Cardiac muscle cell (in vitro differentiated cells and primary cell): ENCODE measurements at regions not wholly inside any gene's neighbourhood (a gene's known extent, or its start where the extent isn't known, plus 50 kb on each side); places are given as distances from the start of the nearest gene placed in this dataset.

ENCODE experiments used
- DNase-seq, 2 donors: peaks; one replicate each; pipeline versions ENCODE4 v3.0.0 to v3.0.0-alpha.2; 2010 to 2017; ENCODE audit warnings: low read depth in 1 of 2, low spot score in 1 of 2
- H3K27ac ChIP-seq: fragments of 200-600 bp; sonication (generic); 2 replicates; pipeline ENCODE4 v1.5.1; 2016
- H3K27me3 ChIP-seq: fragments of 200-600 bp; sonication (generic); 2 replicates; pipeline ENCODE4 v1.6.0; 2016; ENCODE audit warnings: control low read depth
- H3K36me3 ChIP-seq: fragments of 200-600 bp; sonication (generic); 2 replicates; pipeline ENCODE4 v1.5.1; 2016; ENCODE audit warnings: control low read depth
- H3K4me1 ChIP-seq: fragments of 200-600 bp; sonication (generic); 2 replicates; pipeline ENCODE4 v1.8.1; 2017; ENCODE audit warnings: low read depth, mild to moderate bottlenecking, mixed run types
- H3K4me3 ChIP-seq: fragments of 200-600 bp; sonication (generic); 2 replicates; pipeline ENCODE4 v1.5.1; 2016; ENCODE audit warnings: mild to moderate bottlenecking
- H3K9me3 ChIP-seq: fragments of 200-600 bp; sonication (generic); 2 replicates; pipeline ENCODE4 v1.5.1; 2017; ENCODE audit warnings: low read depth, mild to moderate bottlenecking, control low read depth
- CTCF ChIP-seq: IDR thresholded peaks from 2 replicates; pipeline ENCODE4 v1.5.1; 2012; ENCODE audit warnings: low read depth, mild to moderate bottlenecking, low read length

GRCh38 chr18:77833807-77834206 is 584.2 kb downstream of the GALR1 start:
- no peak for DNase-seq
- Histone ChIP-seq H3K27ac (no peak overlapping the region), H3K9me3 (no peaks in the 10 kb centered on the region), H3K27me3 (peaks cover 3% of the 10 kb centered on the region), H3K4me3 (no peak overlapping the region), H3K36me3 (no peaks in the 10 kb centered on the region), H3K4me1 (no peaks in the 10 kb centered on the region)
- TF ChIP-seq CTCF: no peak

GRCh38 chr18:77851802-77852201 is 602.2 kb downstream of the GALR1 start:
- Histone ChIP-seq H3K4me1 (no peaks in the 10 kb centered on the region), H3K27ac (no peak overlapping the region), H3K36me3 (no peaks in the 10 kb centered on the region), H3K9me3 (no peaks in the 10 kb centered on the region), H3K27me3 (no peaks in the 10 kb centered on the region), H3K4me3 (no peak overlapping the region)
- no peak for DNase-seq
- TF ChIP-seq CTCF: no peak

- no peaks in the 10 kb centered on the region for H3K36me3 ChIP-seq
- H3K27ac ChIP-seq: no peak overlapping the region
- H3K4me1 ChIP-seq: no peaks in the 10 kb centered on the region
- DNase-seq: no peak
- TF ChIP-seq CTCF: no peak
- no peaks in the 10 kb centered on the region for H3K9me3 ChIP-seq
- no peak overlapping the region for H3K4me3 ChIP-seq
- H3K27me3 ChIP-seq: no peaks in the 10 kb centered on the region
Measured at GRCh38 chr18:77853859-77854258, 604.2 kb downstream of the GALR1 start.

- Histone ChIP-seq H3K27me3 (no peaks in the 10 kb centered on the region), H3K9me3 (no peaks in the 10 kb centered on the region), H3K27ac (no peak overlapping the region), H3K36me3 (no peaks in the 10 kb centered on the region), H3K4me1 (no peaks in the 10 kb centered on the region), H3K4me3 (no peak overlapping the region)
- no peak for TF ChIP-seq CTCF
- DNase-seq: no peak
Measured at GRCh38 chr18:77857678-77858655, 608.3 kb downstream of the GALR1 start.

- H3K4me3 ChIP-seq: no peak overlapping the region
- no peak overlapping the region for H3K27ac ChIP-seq
- H3K9me3 ChIP-seq: no peaks in the 10 kb centered on the region
- H3K4me1 ChIP-seq: no peaks in the 10 kb centered on the region
- H3K36me3 ChIP-seq: no peaks in the 10 kb centered on the region
- H3K27me3 ChIP-seq: no peaks in the 10 kb centered on the region
- DNase-seq: no peak
- no peak for TF ChIP-seq CTCF
Measured at GRCh38 chr18:77859634-77860033, 610.0 kb downstream of the GALR1 start.
